Ishikawa (cell line): ENCODE measurements at regions not wholly inside any gene's neighbourhood (a gene's known extent, or its start where the extent isn't known, plus 50 kb on each side); places are given as distances from the start of the nearest gene placed in this dataset.

ENCODE experiments used
- CEBPB ChIP-seq: IDR thresholded peaks from 2 replicates; pipeline ENCODE4 v1.6.1; 2012
- CREB1 ChIP-seq: IDR thresholded peaks from 2 replicates; pipeline ENCODE4 v1.6.1; 2012; ENCODE audit warnings: low read depth
- EGR1 ChIP-seq: IDR thresholded peaks from 2 replicates; pipeline ENCODE4 v1.6.1; 2012
- EP300 ChIP-seq: IDR thresholded peaks from 2 replicates; pipeline ENCODE4 v1.6.1; 2012; ENCODE audit warnings: borderline replicate concordance
- FOXM1 ChIP-seq: IDR thresholded peaks from 2 replicates; pipeline ENCODE4 v1.6.1; 2012; ENCODE audit warnings: low read depth, borderline replicate concordance
- NFIC ChIP-seq: IDR thresholded peaks from 2 replicates; pipeline ENCODE4 v1.6.1; 2012
- RAD21 ChIP-seq: IDR thresholded peaks from 2 replicates; pipeline ENCODE4 v1.6.1; 2012; ENCODE audit warnings: low read depth
- TAF1 ChIP-seq: IDR thresholded peaks from 2 replicates; pipeline ENCODE4 v1.6.1; 2012; ENCODE audit warnings: low read depth, mild to moderate bottlenecking
- TCF12 ChIP-seq: IDR thresholded peaks from 2 replicates; pipeline ENCODE4 v1.6.1; 2012; ENCODE audit warnings: low read depth
- TEAD4 ChIP-seq: IDR thresholded peaks from 2 replicates; pipeline ENCODE4 v1.6.1; 2012
- YY1 ChIP-seq: IDR thresholded peaks from 2 replicates; pipeline ENCODE4 v1.6.1; 2012; ENCODE audit warnings: low read depth
- ZBTB7A ChIP-seq: IDR thresholded peaks from 2 replicates; pipeline ENCODE4 v1.6.1; 2012; ENCODE audit warnings: low read depth
- TF ChIP-seq, protein P1 (sequence below): IDR thresholded peaks from 2 replicates; pipeline ENCODE4 v1.6.1; 2012; ENCODE audit warnings: low read depth, mild to moderate bottlenecking
- TF ChIP-seq, protein P2 (sequence below): IDR thresholded peaks from 2 replicates; pipeline ENCODE4 v1.6.1; 2012
- TF ChIP-seq, protein P3 (sequence below): IDR thresholded peaks from 2 replicates; pipeline ENCODE4 v1.6.1; 2012

DNA sequence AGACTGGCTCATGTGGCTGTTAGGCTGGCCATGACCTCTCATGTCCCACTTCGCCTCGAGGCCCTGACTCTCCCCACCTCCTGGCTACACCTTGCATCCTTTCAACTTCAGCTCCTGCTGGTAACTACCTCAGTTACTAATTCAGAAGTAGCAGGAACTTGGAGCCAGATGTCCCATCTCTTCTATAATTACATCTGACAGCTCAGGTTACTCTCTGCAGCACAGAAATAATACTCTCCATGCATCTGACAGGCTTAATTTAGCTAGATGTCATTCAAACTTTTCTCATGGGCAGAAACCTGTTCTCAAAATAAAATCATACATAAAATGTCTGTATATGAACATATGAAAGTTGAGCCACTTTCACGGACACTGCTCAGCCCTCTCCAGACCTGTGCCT, 92.2 kb upstream of the IL33 start:
- no peak for TF ChIP-seq EGR1
- TF ChIP-seq TAF1 = no peak
- TF ChIP-seq, protein P1, sequence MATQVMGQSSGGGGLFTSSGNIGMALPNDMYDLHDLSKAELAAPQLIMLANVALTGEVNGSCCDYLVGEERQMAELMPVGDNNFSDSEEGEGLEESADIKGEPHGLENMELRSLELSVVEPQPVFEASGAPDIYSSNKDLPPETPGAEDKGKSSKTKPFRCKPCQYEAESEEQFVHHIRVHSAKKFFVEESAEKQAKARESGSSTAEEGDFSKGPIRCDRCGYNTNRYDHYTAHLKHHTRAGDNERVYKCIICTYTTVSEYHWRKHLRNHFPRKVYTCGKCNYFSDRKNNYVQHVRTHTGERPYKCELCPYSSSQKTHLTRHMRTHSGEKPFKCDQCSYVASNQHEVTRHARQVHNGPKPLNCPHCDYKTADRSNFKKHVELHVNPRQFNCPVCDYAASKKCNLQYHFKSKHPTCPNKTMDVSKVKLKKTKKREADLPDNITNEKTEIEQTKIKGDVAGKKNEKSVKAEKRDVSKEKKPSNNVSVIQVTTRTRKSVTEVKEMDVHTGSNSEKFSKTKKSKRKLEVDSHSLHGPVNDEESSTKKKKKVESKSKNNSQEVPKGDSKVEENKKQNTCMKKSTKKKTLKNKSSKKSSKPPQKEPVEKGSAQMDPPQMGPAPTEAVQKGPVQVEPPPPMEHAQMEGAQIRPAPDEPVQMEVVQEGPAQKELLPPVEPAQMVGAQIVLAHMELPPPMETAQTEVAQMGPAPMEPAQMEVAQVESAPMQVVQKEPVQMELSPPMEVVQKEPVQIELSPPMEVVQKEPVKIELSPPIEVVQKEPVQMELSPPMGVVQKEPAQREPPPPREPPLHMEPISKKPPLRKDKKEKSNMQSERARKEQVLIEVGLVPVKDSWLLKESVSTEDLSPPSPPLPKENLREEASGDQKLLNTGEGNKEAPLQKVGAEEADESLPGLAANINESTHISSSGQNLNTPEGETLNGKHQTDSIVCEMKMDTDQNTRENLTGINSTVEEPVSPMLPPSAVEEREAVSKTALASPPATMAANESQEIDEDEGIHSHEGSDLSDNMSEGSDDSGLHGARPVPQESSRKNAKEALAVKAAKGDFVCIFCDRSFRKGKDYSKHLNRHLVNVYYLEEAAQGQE = no peak
- TF ChIP-seq, protein P2, sequence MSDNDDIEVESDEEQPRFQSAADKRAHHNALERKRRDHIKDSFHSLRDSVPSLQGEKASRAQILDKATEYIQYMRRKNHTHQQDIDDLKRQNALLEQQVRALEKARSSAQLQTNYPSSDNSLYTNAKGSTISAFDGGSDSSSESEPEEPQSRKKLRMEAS = no peak
- no peak for TF ChIP-seq RAD21
- no peak for TF ChIP-seq EP300
- no peak for TF ChIP-seq YY1
- no peak for TF ChIP-seq FOXM1
- TF ChIP-seq ZBTB7A = no peak
- no peak for TF ChIP-seq TCF12
- TF ChIP-seq NFIC = no peak
- TF ChIP-seq, protein P3, sequence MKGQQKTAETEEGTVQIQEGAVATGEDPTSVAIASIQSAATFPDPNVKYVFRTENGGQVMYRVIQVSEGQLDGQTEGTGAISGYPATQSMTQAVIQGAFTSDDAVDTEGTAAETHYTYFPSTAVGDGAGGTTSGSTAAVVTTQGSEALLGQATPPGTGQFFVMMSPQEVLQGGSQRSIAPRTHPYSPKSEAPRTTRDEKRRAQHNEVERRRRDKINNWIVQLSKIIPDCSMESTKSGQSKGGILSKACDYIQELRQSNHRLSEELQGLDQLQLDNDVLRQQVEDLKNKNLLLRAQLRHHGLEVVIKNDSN = no peak
- no peak for TF ChIP-seq TEAD4

DNA sequence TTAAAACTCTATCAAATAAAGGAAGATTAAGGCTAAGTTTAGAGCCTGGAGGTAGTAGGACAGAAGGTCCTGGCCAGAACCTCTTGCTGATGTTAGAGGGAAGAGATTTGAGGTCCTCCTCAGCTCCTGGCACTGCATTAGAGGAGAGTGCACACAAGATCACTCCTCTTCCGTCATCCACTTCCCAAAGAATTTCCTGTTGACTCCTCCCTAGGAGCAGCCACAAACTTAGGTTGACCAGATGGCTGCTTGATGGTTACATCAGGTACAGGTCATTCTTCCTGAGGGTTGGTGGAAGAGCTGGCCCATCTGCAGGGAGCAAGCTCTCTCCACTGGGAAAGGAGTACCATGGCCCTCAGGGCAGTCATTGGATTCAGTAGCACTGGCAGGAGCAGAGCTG, 93.9 kb upstream of the IL33 start:
- TF ChIP-seq, protein P2 = no peak
- TF ChIP-seq CREB1 = no peak
- TF ChIP-seq EGR1 = no peak
- no peak for TF ChIP-seq EP300
- TF ChIP-seq TEAD4 = no peak
- TF ChIP-seq, protein P3 = no peak
- no peak for TF ChIP-seq TCF12
- no peak for TF ChIP-seq RAD21
- no peak for TF ChIP-seq ZBTB7A

DNA sequence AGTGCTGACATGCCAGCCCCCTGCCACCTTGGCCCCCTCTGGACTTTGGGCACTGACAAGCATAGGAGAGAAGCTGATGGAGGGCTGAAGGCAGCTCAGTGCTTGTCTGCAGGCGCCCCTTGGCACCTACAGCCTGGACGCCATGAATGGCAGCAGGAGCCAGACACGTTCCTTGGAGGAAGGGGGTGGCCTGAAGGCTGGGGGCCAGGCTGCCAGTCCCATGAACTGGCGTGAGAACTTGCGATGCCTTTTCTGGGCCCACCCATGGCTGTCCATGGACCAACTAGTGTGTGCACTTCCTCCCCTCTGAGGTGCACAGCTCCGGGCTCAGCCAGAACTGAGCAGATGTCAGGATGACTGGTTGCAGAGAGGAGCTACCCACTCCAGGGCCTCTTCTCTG, 99.0 kb upstream of the RANBP6 start:
- TF ChIP-seq TAF1 (no peak), CREB1 (no peak), YY1 (no peak), EGR1 (no peak), TEAD4 (no peak), FOXM1 (no peak), NFIC (no peak), CEBPB (no peak), RAD21 (no peak), EP300 (no peak), TCF12 (no peak), ZBTB7A (no peak)
- TF ChIP-seq, protein P2 = no peak
- TF ChIP-seq, protein P1 = no peak
- TF ChIP-seq, protein P3 = no peak

DNA sequence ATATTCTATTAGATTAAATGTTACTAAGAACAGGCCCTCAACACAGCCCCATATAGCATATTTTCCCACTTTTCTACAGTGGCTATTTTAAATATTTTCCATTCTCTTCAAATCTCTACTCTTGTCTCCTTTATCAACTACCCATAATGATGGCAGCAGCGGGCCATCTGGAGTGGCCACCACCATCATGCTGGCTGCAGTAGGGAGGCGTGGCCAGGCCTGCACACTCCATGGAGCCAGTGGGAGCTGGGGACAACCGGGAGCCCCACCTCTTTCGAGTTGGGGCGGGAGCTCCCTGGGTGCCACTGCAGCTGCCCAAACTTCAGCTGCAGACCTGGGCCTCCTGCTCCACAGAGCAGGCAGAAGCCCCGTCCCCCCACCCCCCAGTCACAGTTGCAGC, 98.4 kb upstream of the RANBP6 start:
- TF ChIP-seq CEBPB (no peak), NFIC (no peak), TCF12 (no peak), EP300 (no peak), EGR1 (no peak), YY1 (no peak), ZBTB7A (no peak), TAF1 (no peak), CREB1 (no peak), TEAD4 (no peak), RAD21 (no peak), FOXM1 (no peak)
- TF ChIP-seq, protein P3 = no peak
- TF ChIP-seq, protein P1 = no peak
- TF ChIP-seq, protein P2 = no peak
